GM23248 (cell line): ENCODE measurements at regions not wholly inside any gene's neighbourhood (a gene's known extent, or its start where the extent isn't known, plus 50 kb on each side); places are given as distances from the start of the nearest gene placed in this dataset.

ENCODE experiments used
- DNase-seq: peaks from one replicate; pipeline ENCODE4 v3.0.0-alpha.2; 2015
- H2AFZ ChIP-seq: fragments of 200-600 bp; sonication (generic); 2 replicates; pipeline ENCODE4 v1.6.1; 2016; ENCODE audit warnings: antibody characterized with exemption
- H3F3A ChIP-seq: fragments of 200-600 bp; sonication (generic); 2 replicates; pipeline ENCODE4 v1.6.1; 2016; ENCODE audit warnings: mild to moderate bottlenecking, antibody characterized with exemption, mixed run types; ENCODE audit not compliant: insufficient read depth
- H3K27ac ChIP-seq: fragments of 200-600 bp; sonication (generic); 2 replicates; pipeline ENCODE4 v1.5.1; 2016; ENCODE audit warnings: mild to moderate bottlenecking
- H3K27me3 ChIP-seq: fragments of 200-600 bp; sonication (generic); replicated peaks from 2 replicates; pipeline ENCODE4 v1.6.1; 2016; ENCODE audit warnings: mild to moderate bottlenecking; ENCODE audit not compliant: insufficient read depth
- H3K36me3 ChIP-seq: fragments of 200-600 bp; sonication (generic); 2 replicates; pipeline ENCODE4 v1.6.1; 2016; ENCODE audit warnings: low read depth, mild to moderate bottlenecking
- H3K4me1 ChIP-seq: fragments of 200-600 bp; sonication (generic); 2 replicates; pipeline ENCODE4 v1.6.1; 2016; ENCODE audit warnings: mild to moderate bottlenecking; ENCODE audit not compliant: insufficient read depth
- H3K4me2 ChIP-seq: fragments of 200-600 bp; sonication (generic); one replicate; pipeline ENCODE4 v1.6.1; 2016; ENCODE audit warnings: mild to moderate bottlenecking; ENCODE audit not compliant: unreplicated experiment
- H3K4me3 ChIP-seq: fragments of 200-600 bp; sonication (generic); 2 replicates; pipeline ENCODE4 v1.5.1; 2016; ENCODE audit warnings: mild to moderate bottlenecking
- H3K79me2 ChIP-seq: fragments of 200-600 bp; sonication (generic); 2 replicates; pipeline ENCODE4 v1.6.1; 2016; ENCODE audit warnings: mild to moderate bottlenecking; ENCODE audit not compliant: insufficient read depth
- H3K9ac ChIP-seq: fragments of 200-600 bp; sonication (generic); 2 replicates; pipeline ENCODE4 v1.6.1; 2016; ENCODE audit warnings: mild to moderate bottlenecking
- H3K9me2 ChIP-seq: fragments of 200-600 bp; sonication (generic); 2 replicates; pipeline ENCODE4 v1.6.1; 2016; ENCODE audit warnings: mixed run types, mild to moderate bottlenecking, moderate library complexity; ENCODE audit not compliant: insufficient read depth
- H3K9me3 ChIP-seq: fragments of 200-600 bp; sonication (generic); one replicate; pipeline ENCODE4 v1.6.1; 2017; ENCODE audit warnings: low read depth
- H4K20me1 ChIP-seq: fragments of 200-600 bp; sonication (generic); 2 replicates; pipeline ENCODE4 v1.6.0; 2016; ENCODE audit not compliant: insufficient read depth
- EZH2 ChIP-seq: fragments of 200-600 bp; sonication (generic); IDR thresholded peaks from 2 replicates; pipeline ENCODE4 v1.6.1; 2018; ENCODE audit warnings: antibody characterized with exemption, mild to moderate bottlenecking; ENCODE audit not compliant: insufficient read depth, poor library complexity, severe bottlenecking
- EZH2phosphoT487 ChIP-seq: fragments of 200-600 bp; sonication (generic); IDR thresholded peaks from 2 replicates; pipeline ENCODE4 v1.6.1; 2018; ENCODE audit warnings: antibody characterized with exemption, moderate library complexity, mild to moderate bottlenecking, low read depth; ENCODE audit not compliant: insufficient read depth
- WGBS, 2 experiments: methylation state at CpG; one replicate each; pipeline ENCODE4 v1.1.6; 2015 to 2017; ENCODE audit warnings: low lambda C conversion rate in 2 of 2, low coverage in 1 of 2; ENCODE audit errors: missing lambda C conversion rate in 2 of 2; 5-methylcytosine and 5-hydroxymethylcytosine counted together
- in situ Hi-C: fragments of 300-500 bp; cut with MboI; formaldehyde crosslinking; loops from 2 replicates; pipeline ENCODE4 v1.15.0; 2020

- in situ Hi-C loops, result no loop called here
These were observed 315.9 kb downstream of the BMP4 start for GRCh38 chr14:53640695-53641094.

GRCh38 chr14:53638966-53639365 is 317.7 kb downstream of the BMP4 start:
- no peak overlapping the region for H3K4me3 ChIP-seq
- H4K20me1 ChIP-seq, result no peaks in the 10 kb centered on the region
- no peaks in the 10 kb centered on the region for H3K4me1 ChIP-seq
- H3F3A ChIP-seq, result no peaks in the 10 kb centered on the region
- in situ Hi-C loops, result no loop called here
- WGBS, 2 experiments, result 21 to 33% methylated on average over 1 of the region's 1 CpG
- no peak overlapping the region for H3K9ac ChIP-seq
- peaks cover 3% of the 10 kb centered on the region; the same call in 1 of the 2 replicates for H3K27me3 ChIP-seq
- H3K4me2 ChIP-seq, result no peak overlapping the region
- TF ChIP-seq EZH2phosphoT487 (no peak), EZH2 (no peak)
- no peaks in the 10 kb centered on the region for H3K36me3 ChIP-seq
- no peaks in the 10 kb centered on the region for H3K9me3 ChIP-seq
- H3K79me2 ChIP-seq, result no peaks in the 10 kb centered on the region
- H3K27ac ChIP-seq, result no peak overlapping the region
- no peaks in the 10 kb centered on the region for H3K9me2 ChIP-seq
- peak; percentile 5 for DNase-seq
- no peak overlapping the region for H2AFZ ChIP-seq

More at GRCh38 chr14:53640695-53641094, 315.9 kb downstream of the BMP4 start:
- peaks cover 3% of the 10 kb centered on the region; the same call in 1 of the 2 replicates for H3K27me3 ChIP-seq
- no peak overlapping the region for H3K27ac ChIP-seq
- WGBS, 2 experiments, result 62 to 63% methylated on average over 4 of the region's 4 CpGs
- H3K9ac ChIP-seq, result no peak overlapping the region
- DNase-seq, result no peak
- H3K9me3 ChIP-seq, result no peaks in the 10 kb centered on the region
- TF ChIP-seq EZH2 (no peak), EZH2phosphoT487 (no peak)
- H3K4me2 ChIP-seq, result no peak overlapping the region
- no peaks in the 10 kb centered on the region for H3F3A ChIP-seq
- no peaks in the 10 kb centered on the region for H4K20me1 ChIP-seq
- H2AFZ ChIP-seq, result no peak overlapping the region
- no peaks in the 10 kb centered on the region for H3K79me2 ChIP-seq
- no peaks in the 10 kb centered on the region for H3K4me1 ChIP-seq
- no peaks in the 10 kb centered on the region for H3K9me2 ChIP-seq
- H3K36me3 ChIP-seq, result no peaks in the 10 kb centered on the region
- no peak overlapping the region for H3K4me3 ChIP-seq

- Histone ChIP-seq H3K4me1 (no peaks in the 10 kb centered on the region), H3K4me3 (no peak overlapping the region), H3K9ac (no peak overlapping the region), H3K27ac (no peak overlapping the region), H3K9me3 (no peaks in the 10 kb centered on the region), H3F3A (no peaks in the 10 kb centered on the region), H3K36me3 (no peaks in the 10 kb centered on the region), H2AFZ (no peak overlapping the region), H3K79me2 (no peaks in the 10 kb centered on the region), H3K9me2 (no peaks in the 10 kb centered on the region), H4K20me1 (no peaks in the 10 kb centered on the region), H3K4me2 (no peak overlapping the region), H3K27me3 (no peaks in the 10 kb centered on the region; the same call in 1 of the 2 replicates)
- WGBS, 2 experiments, result 58 to 59% methylated on average over 4 of the region's 4 CpGs
- TF ChIP-seq EZH2phosphoT487, result no peak
- TF ChIP-seq EZH2, result no peak
- no peak for DNase-seq
- in situ Hi-C loops, result no loop called here
These were observed 321.8 kb downstream of the BMP4 start for GRCh38 chr14:53634793-53635192.

GRCh38 chr14:53630336-53630735 is 326.3 kb downstream of the BMP4 start:
- TF ChIP-seq EZH2 (no peak), EZH2phosphoT487 (no peak)

More at GRCh38 chr14:53630336-53630735, 326.3 kb downstream of the BMP4 start:
- H3K4me2 ChIP-seq, result no peak overlapping the region
- H3K36me3 ChIP-seq, result no peaks in the 10 kb centered on the region
- 23 to 27% methylated on average over 5 of the region's 5 CpGs for WGBS, 2 experiments
- H2AFZ ChIP-seq, result no peak overlapping the region
- H3K9me3 ChIP-seq, result no peaks in the 10 kb centered on the region
- H3F3A ChIP-seq, result no peaks in the 10 kb centered on the region
- no peaks in the 10 kb centered on the region for H3K79me2 ChIP-seq
- H3K27ac ChIP-seq, result no peak overlapping the region
- no peaks in the 10 kb centered on the region for H3K4me1 ChIP-seq
- DNase-seq, result no peak
- H3K9ac ChIP-seq, result no peak overlapping the region
- in situ Hi-C loops, result no loop called here
- H3K27me3 ChIP-seq, result peaks cover 17% of the 10 kb centered on the region; the same call in 1 of the 2 replicates
- H4K20me1 ChIP-seq, result no peaks in the 10 kb centered on the region
- no peak overlapping the region for H3K4me3 ChIP-seq
- no peaks in the 10 kb centered on the region for H3K9me2 ChIP-seq
